SK-N-SH (cell line): ENCODE measurements at regions not wholly inside any gene's neighbourhood (a gene's known extent, or its start where the extent isn't known, plus 50 kb on each side); places are given as distances from the start of the nearest gene placed in this dataset.

Experiments
- CTCF ChIA-PET: fragments of 300-600, 350-600 bp; formaldehyde crosslinking; extraction: SDS; loops from one replicate; lab custom pipeline; 2021; lab: Yijun Ruan, JAX
- POLR2A ChIA-PET: fragments of 350-600 bp; sonication (Branson Sonifier 250); formaldehyde crosslinking; extraction: SDS; loops from one replicate; lab custom pipeline; 2020; ENCODE audit warnings: antibody characterized with exemption, inconsistent platforms; lab: Yijun Ruan, JAX
- DNase-seq: peaks from one replicate; pipeline ENCODE4 v3.0.0; 2012
- H2AFZ ChIP-seq: fragments of 200-600 bp; sonication (generic); 2 replicates; pipeline ENCODE4 v1.8.1; 2016; ENCODE audit warnings: antibody characterized with exemption, mild to moderate bottlenecking, low read depth
- H3F3A ChIP-seq: fragments of 200-600 bp; sonication (generic); replicated peaks from 2 replicates; pipeline ENCODE3; 2016; ENCODE audit warnings: antibody characterized with exemption, mild to moderate bottlenecking; ENCODE audit not compliant: insufficient read depth
- H3K27ac ChIP-seq, 2 experiments: fragments of 200-500 bp in 1 of 2; fragments of 200-600 bp in 1 of 2; sonication (Bioruptor generic) in 1 of 2; sonication (generic), shearing (Covaris generic) in 1 of 2; 2 replicates each; pipeline versions ENCODE4 v1.5.1 to v1.6.1; 2014 to 2016; ENCODE audit warnings: low read depth in 2 of 2, inconsistent platforms in 1 of 2, low read length in 1 of 2, mild to moderate bottlenecking in 1 of 2, mixed read lengths in 1 of 2
- H3K27me3 ChIP-seq: fragments of 200-600 bp; sonication (generic), shearing (Covaris generic); 2 replicates; pipeline ENCODE4 v1.6.1; 2016; ENCODE audit warnings: mixed run types; ENCODE audit not compliant: insufficient read depth
- H3K36me3 ChIP-seq, 2 experiments: fragments of 200-500 bp in 1 of 2; fragments of 200-600 bp in 1 of 2; sonication (Bioruptor generic) in 1 of 2; sonication (generic) in 1 of 2; replicated peaks in 1 of 2; 2 replicates each; pipeline versions ENCODE3 to v1.5.1; 2014 to 2016; ENCODE audit warnings: low read length in 1 of 2, mild to moderate bottlenecking in 1 of 2; ENCODE audit not compliant: insufficient read depth in 2 of 2, control insufficient read depth in 1 of 2
- H3K4me1 ChIP-seq, 2 experiments: fragments of 200-500 bp in 1 of 2; fragments of 200-600 bp in 1 of 2; sonication (Bioruptor generic) in 1 of 2; sonication (generic), shearing (Covaris generic) in 1 of 2; 2 replicates each; pipeline versions ENCODE4 v1.5.1 to v1.6.1; 2014 to 2016; ENCODE audit warnings: low read depth in 1 of 2, low read length in 1 of 2, mixed run types in 1 of 2; ENCODE audit not compliant: insufficient read depth in 2 of 2, control insufficient read depth in 1 of 2
- H3K4me2 ChIP-seq: fragments of 200-600 bp; sonication (generic), shearing (Covaris generic); 2 replicates; pipeline ENCODE4 v1.6.1; 2017; ENCODE audit warnings: mixed run types
- H3K4me3 ChIP-seq, 2 experiments: fragments of 200-500 bp in 1 of 2; fragments of 200-600 bp in 1 of 2; sonication (Bioruptor generic) in 1 of 2; sonication (generic), shearing (Covaris generic) in 1 of 2; 2 replicates each; pipeline versions ENCODE4 v1.5.1 to v1.8.1; 2014 to 2016; ENCODE audit warnings: low read depth in 2 of 2, inconsistent platforms in 1 of 2, low read length in 1 of 2, mild to moderate bottlenecking in 1 of 2, mixed read lengths in 1 of 2, moderate library complexity in 1 of 2
- H3K79me2 ChIP-seq: fragments of 200-600 bp; sonication (generic); 2 replicates; pipeline ENCODE4 v1.8.1; 2017; ENCODE audit warnings: mild to moderate bottlenecking; ENCODE audit not compliant: insufficient read depth
- H3K9ac ChIP-seq: fragments of 200-600 bp; sonication (generic); 2 replicates; pipeline ENCODE4 v1.6.1; 2017; ENCODE audit warnings: mixed run types
- H3K9me2 ChIP-seq: fragments of 200-600 bp; sonication (generic); 2 replicates; pipeline ENCODE4 v1.6.1; 2017; ENCODE audit warnings: mixed run types
- H3K9me3 ChIP-seq: fragments of 200-600 bp; sonication (generic); 2 replicates; pipeline ENCODE4 v1.6.1; 2017; ENCODE audit warnings: mixed run types, mild to moderate bottlenecking, moderate library complexity
- H4K20me1 ChIP-seq: fragments of 200-600 bp; sonication (generic); 2 replicates; pipeline ENCODE4 v1.6.1; 2017; ENCODE audit warnings: mild to moderate bottlenecking, mixed run types; ENCODE audit not compliant: insufficient read depth
- CTCF ChIP-seq: fragments of 200-600 bp; sonication (generic); IDR thresholded peaks from 2 replicates; pipeline ENCODE4 v1.6.1; 2017; ENCODE audit warnings: antibody characterized with exemption, mild to moderate bottlenecking, moderate library complexity
- ELF1 ChIP-seq: IDR thresholded peaks from 2 replicates; pipeline ENCODE4 v1.4.0; 2012
- EP300 ChIP-seq, 2 experiments: IDR thresholded peaks; 2 replicates each; pipeline versions ENCODE4 v1.4.0 to v1.6.1; 2012; ENCODE audit warnings: borderline replicate concordance in 1 of 2, low read depth in 1 of 2, low read length in 1 of 2
- GABPA ChIP-seq: IDR thresholded peaks from 2 replicates; pipeline ENCODE4 v1.4.0; 2012; ENCODE audit warnings: low read depth, mild to moderate bottlenecking
- GATA2 ChIP-seq: sonication (generic); formaldehyde crosslinking; IDR thresholded peaks from 2 replicates; pipeline ENCODE4 v1.5.0; 2020; ENCODE audit warnings: mild to moderate bottlenecking, missing genetic modification reagents
- IRF3 ChIP-seq: fragments of 150-350 bp; IDR thresholded peaks from 2 replicates; pipeline ENCODE4 v1.6.1; 2016; ENCODE audit warnings: mild to moderate bottlenecking, low read depth, low read length
- JUND ChIP-seq: IDR thresholded peaks from 2 replicates; pipeline ENCODE4 v1.4.0; 2012
- MEF2A ChIP-seq: IDR thresholded peaks from 2 replicates; pipeline ENCODE4 v1.4.0; 2012; ENCODE audit warnings: low read depth, borderline replicate concordance
- MXI1 ChIP-seq: IDR thresholded peaks from 2 replicates; pipeline ENCODE4 v1.6.1; 2012; ENCODE audit warnings: mild to moderate bottlenecking, low read depth, low read length, improper control_type of control experiment
- NFIC ChIP-seq: IDR thresholded peaks from 2 replicates; pipeline ENCODE4 v1.4.0; 2012; ENCODE audit warnings: borderline replicate concordance
- RCOR1 ChIP-seq: fragments of 150-350 bp; IDR thresholded peaks from 2 replicates; pipeline ENCODE4 v1.6.1; 2017; ENCODE audit warnings: antibody characterized with exemption, low read length
- TCF12 ChIP-seq: IDR thresholded peaks from 2 replicates; pipeline ENCODE4 v1.4.0; 2012
- TEAD4 ChIP-seq: IDR thresholded peaks from 2 replicates; pipeline ENCODE4 v1.4.0; 2012; ENCODE audit warnings: mild to moderate bottlenecking, borderline replicate concordance; ENCODE audit not compliant: insufficient read depth
- WGBS: methylation state at CpG from one replicate; pipeline ENCODE4 v1.1.6; 2017; ENCODE audit warnings: low lambda C conversion rate; 5-methylcytosine and 5-hydroxymethylcytosine counted together
- TF ChIP-seq, protein P1 (sequence below): IDR thresholded peaks from 2 replicates; pipeline ENCODE4 v1.4.0; 2012; ENCODE audit warnings: low read depth, borderline replicate concordance
- TF ChIP-seq, protein P2 (sequence below): IDR thresholded peaks from 2 replicates; pipeline ENCODE4; 2012
- TF ChIP-seq, protein P3 (sequence below): IDR thresholded peaks from 2 replicates; pipeline ENCODE4 v1.4.0; 2012; ENCODE audit warnings: low read depth, borderline replicate concordance

- no peaks in the 10 kb centered on the region for H3K36me3 ChIP-seq
- H3K9me3 ChIP-seq = no peaks in the 10 kb centered on the region
- 32% methylated on average over 6 of the region's 6 CpGs for WGBS
- CTCF ChIA-PET = no interaction called here
- H3K9me2 ChIP-seq = no peaks in the 10 kb centered on the region
- H3K4me3 ChIP-seq = no peak overlapping the region
- H4K20me1 ChIP-seq = no peaks in the 10 kb centered on the region
- no peaks in the 10 kb centered on the region for H3F3A ChIP-seq
- POLR2A ChIA-PET = no interaction called here
- no peak overlapping the region for H3K4me2 ChIP-seq
- TF ChIP-seq TEAD4 (no peak), MXI1 (no peak), MEF2A (no peak), IRF3 (no peak), ELF1 (no peak), GABPA (no peak), GATA2 (CRISPR knock-in tag) (no peak), NFIC (no peak), EP300 (IDR thresholded peaks at IDR 0.05; ENCODE audit: borderline replicate concordance in 1 of 2, low read depth in 1 of 2, low read length in 1 of 2) (no peak), RCOR1 (no peak), JUND (no peak), TCF12 (no peak), CTCF (no peak)
- TF ChIP-seq, protein P1, sequence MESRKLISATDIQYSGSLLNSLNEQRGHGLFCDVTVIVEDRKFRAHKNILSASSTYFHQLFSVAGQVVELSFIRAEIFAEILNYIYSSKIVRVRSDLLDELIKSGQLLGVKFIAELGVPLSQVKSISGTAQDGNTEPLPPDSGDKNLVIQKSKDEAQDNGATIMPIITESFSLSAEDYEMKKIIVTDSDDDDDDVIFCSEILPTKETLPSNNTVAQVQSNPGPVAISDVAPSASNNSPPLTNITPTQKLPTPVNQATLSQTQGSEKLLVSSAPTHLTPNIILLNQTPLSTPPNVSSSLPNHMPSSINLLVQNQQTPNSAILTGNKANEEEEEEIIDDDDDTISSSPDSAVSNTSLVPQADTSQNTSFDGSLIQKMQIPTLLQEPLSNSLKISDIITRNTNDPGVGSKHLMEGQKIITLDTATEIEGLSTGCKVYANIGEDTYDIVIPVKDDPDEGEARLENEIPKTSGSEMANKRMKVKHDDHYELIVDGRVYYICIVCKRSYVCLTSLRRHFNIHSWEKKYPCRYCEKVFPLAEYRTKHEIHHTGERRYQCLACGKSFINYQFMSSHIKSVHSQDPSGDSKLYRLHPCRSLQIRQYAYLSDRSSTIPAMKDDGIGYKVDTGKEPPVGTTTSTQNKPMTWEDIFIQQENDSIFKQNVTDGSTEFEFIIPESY = no peak
- TF ChIP-seq, protein P2, sequence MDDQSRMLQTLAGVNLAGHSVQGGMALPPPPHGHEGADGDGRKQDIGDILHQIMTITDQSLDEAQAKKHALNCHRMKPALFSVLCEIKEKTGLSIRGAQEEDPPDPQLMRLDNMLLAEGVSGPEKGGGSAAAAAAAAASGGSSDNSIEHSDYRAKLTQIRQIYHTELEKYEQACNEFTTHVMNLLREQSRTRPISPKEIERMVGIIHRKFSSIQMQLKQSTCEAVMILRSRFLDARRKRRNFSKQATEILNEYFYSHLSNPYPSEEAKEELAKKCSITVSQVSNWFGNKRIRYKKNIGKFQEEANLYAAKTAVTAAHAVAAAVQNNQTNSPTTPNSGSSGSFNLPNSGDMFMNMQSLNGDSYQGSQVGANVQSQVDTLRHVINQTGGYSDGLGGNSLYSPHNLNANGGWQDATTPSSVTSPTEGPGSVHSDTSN = no peak
- TF ChIP-seq, protein P3, sequence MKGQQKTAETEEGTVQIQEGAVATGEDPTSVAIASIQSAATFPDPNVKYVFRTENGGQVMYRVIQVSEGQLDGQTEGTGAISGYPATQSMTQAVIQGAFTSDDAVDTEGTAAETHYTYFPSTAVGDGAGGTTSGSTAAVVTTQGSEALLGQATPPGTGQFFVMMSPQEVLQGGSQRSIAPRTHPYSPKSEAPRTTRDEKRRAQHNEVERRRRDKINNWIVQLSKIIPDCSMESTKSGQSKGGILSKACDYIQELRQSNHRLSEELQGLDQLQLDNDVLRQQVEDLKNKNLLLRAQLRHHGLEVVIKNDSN = no peak
- TF ChIP-seq, all 33 proteins: peak for 0
- no peaks in the 10 kb centered on the region for H3K4me1 ChIP-seq
- H2AFZ ChIP-seq = no peak overlapping the region
- H3K27ac ChIP-seq = no peak overlapping the region
- DNase-seq = no peak
- no peak overlapping the region for H3K9ac ChIP-seq
- no peaks in the 10 kb centered on the region for H3K79me2 ChIP-seq
- H3K27me3 ChIP-seq = no peaks in the 10 kb centered on the region
Observed at GRCh38 chr12:113664224-113664681, 192.6 kb upstream of the LHX5 start.
